ENCODE measurements at regions not wholly inside any gene's neighbourhood (a gene's known extent, or its start where the extent isn't known, plus 50 kb on each side); places are given as distances from the start of the nearest gene placed in this dataset.

DNA sequence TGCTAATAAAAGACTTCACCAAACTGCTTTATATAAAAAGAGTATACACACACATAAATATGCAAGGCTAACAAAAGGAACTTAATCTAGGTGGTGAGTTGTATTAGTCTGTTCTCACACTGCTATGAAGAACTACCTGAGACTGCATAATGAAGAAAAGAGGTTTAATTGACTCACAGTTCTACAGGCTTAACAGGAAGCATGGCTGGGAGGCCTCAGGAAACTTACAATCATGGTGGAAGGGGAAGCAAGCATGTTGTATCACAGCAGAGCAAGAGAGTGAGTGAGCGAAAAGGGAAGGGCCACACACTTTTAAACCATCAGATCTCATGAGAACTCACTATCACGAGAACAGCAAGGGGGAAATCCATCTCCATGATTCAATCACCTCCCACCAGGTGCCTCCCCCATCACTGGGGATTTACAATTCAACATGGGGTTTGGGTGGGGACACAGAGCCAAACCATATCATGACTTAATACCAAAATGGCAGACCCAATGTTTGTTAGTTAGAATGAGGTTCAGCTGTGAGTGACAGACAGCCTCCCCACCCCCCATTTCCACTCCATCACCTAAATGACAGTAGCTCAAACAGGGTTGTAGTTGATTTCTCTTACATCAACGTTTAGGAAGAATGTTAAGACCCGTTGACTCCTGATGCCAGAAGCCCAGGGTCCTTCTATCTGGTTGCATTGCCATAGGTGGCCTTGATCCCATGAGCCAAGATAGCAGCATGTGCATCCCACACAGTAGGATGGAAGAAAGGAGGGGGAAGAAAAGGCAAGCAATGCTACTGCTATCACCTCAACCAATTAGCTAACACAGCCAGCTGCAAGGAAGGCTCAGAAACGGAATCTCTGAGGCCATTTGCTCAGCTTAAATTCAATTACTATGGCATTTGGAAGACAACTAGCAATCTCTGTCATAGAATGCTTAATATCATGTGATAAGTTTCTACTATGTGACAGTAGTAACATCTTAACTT, 77.0 kb downstream of the CCDC71L start:
- TF ChIP-seq POLR2A (IDR thresholded peaks at IDR 0.05) = no peak
- TF ChIP-seq POLR2AphosphoS5 (IDR thresholded peaks at IDR 0.05) = no peak
- TF ChIP-seq, protein P1, sequence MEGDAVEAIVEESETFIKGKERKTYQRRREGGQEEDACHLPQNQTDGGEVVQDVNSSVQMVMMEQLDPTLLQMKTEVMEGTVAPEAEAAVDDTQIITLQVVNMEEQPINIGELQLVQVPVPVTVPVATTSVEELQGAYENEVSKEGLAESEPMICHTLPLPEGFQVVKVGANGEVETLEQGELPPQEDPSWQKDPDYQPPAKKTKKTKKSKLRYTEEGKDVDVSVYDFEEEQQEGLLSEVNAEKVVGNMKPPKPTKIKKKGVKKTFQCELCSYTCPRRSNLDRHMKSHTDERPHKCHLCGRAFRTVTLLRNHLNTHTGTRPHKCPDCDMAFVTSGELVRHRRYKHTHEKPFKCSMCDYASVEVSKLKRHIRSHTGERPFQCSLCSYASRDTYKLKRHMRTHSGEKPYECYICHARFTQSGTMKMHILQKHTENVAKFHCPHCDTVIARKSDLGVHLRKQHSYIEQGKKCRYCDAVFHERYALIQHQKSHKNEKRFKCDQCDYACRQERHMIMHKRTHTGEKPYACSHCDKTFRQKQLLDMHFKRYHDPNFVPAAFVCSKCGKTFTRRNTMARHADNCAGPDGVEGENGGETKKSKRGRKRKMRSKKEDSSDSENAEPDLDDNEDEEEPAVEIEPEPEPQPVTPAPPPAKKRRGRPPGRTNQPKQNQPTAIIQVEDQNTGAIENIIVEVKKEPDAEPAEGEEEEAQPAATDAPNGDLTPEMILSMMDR (IDR thresholded peaks at IDR 0.05) = no peak

Measured in sigmoid colon (tissue), 4 donors.